Glomerular visceral epithelial cell (primary cell): ENCODE measurements at regions not wholly inside any gene's neighbourhood (a gene's known extent, or its start where the extent isn't known, plus 50 kb on each side); places are given as distances from the start of the nearest gene placed in this dataset.

Experiments
- DNase-seq: peaks from one replicate; pipeline ENCODE4 v3.0.0-alpha.2; 2016; ENCODE audit errors: extremely low spot score

- no peak for DNase-seq
Measured at GRCh38 chr11:128040603-128041002, 546.8 kb downstream of the ETS1 start.

DNA sequence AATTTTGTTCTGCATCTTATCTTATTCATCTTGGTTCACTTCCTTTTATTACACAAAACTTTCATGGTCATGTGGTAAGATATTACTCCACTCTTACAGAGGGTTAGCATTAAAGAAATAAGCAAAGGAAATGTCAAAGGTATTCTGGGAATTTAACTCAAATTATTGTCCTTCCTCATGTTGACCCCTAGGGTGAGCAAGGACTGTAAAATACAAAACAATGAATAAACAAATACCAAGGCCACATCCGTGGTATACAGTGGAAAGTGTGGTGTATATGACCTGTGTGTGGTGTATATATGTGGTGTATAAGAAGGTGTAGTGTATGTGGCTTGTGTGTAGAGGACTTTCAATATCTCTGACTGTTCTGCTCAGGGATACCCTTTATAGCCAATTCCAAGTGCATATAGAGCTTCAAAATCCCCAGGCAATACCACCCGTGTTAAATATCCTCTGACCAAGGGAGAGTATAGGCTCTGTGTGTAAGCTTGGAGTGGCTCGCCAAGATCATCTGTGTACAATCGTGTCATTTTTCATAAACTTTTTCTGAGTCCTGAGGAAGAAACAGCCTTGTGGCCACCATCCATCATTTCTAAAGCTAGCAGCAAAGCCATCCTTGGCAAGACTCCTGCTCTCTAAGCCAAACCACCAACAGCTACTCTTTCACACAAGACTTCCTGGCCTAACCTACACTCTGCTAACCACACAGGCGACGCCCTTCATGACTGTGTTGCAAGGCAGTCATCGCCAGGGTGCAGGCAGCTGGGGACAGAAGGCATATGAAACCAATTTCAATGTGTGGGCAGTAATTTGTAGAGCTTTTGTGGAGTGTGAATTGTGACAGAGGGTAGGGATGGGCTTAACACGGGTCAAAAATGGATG lies 548.0 kb downstream of the ETS1 start:
- DNase-seq = peak; percentile 73

GRCh38 chr11:128036556-128037093 lies 550.7 kb downstream of the ETS1 start:
- DNase-seq = no peak

DNA sequence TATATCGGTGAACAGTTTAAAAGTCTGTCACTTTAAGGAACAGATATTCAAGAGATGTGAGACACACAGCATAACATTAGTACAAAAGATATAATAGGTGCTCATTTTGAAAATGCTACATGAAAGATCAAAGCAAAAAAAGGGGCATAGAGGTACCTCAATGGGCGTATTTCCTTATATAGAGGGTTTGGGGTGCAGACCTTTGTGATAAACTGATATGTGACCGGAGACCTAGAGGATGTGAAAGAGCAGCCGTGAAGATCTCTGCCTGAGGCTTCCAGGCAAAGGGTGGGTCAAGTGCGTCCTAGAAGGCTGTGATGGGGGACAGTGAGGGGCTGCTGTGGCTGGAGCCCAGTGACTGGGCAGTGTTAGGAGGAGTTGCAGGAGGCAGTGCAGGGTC lies 551.4 kb downstream of the ETS1 start:
- DNase-seq = no peak

DNA sequence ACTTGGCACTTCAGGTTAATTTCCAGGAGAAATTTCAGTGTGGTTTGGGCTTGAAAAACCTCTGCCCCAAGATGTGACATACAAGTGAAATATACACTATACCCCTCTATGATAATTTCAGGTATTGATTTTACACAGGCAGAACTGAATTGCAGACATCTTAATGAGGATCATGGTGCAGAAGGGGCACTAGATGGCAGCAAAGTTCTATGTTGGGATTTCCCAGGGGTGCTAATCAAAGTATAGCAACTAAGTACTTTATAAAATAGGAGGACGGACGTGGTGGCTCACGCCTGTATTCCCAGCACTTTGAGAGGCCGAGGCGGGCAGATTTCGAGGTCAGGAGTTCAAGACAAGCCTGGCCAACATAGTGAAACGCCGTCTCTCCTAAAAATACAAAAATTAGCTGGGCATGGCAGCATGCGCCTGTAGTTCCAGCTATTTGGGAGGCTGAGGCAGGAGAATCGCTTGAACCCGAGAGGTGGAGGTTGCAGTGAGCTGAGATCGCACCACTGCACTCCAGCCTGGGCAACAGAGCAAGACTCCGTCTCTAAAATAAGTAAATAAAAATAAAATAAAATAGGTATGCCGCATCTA lies 555.7 kb downstream of the ETS1 start:
- DNase-seq = peak; percentile 64

- DNase-seq = peak; percentile 28
Measured at GRCh38 chr11:128029219-128029722, 558.1 kb downstream of the ETS1 start.

- DNase-seq = peak; percentile 78
Measured at GRCh38 chr11:128026596-128026995, 560.8 kb downstream of the ETS1 start.

DNA sequence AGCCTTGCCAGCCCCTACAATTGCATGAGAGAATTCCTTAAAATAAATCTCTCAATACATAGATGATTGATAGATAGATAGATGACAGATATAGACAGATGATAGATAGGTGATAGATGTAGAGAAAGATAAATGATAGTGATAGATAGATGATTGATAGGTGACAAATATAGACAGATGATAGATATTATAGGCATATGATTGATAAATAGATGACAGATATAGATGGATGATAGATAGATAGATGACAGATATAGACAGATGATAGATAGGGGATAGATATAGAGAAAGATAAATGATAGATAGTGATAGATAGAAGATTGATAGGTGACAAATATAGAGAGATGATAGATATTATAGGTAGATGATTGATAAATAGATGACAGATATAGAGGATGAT lies 564.6 kb downstream of the ETS1 start:
- DNase-seq = no peak

DNA sequence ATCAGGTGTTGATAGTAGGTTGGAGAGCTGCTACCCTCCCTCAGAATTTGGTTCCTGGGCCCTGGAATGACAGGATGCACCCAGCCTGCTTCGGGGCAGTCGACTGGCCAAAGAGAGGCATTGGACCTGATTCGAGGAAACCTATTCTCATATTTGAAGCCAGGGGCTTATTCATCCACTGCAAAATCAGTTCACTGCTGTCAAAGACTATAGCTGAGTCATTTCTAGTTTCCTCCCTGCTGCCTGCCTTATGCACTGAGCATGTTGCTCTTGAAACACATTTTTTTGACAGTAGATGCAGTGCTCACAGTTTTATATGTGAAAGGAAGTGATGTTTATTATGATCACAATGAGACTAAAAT lies 565.4 kb downstream of the ETS1 start:
- DNase-seq = no peak

DNA sequence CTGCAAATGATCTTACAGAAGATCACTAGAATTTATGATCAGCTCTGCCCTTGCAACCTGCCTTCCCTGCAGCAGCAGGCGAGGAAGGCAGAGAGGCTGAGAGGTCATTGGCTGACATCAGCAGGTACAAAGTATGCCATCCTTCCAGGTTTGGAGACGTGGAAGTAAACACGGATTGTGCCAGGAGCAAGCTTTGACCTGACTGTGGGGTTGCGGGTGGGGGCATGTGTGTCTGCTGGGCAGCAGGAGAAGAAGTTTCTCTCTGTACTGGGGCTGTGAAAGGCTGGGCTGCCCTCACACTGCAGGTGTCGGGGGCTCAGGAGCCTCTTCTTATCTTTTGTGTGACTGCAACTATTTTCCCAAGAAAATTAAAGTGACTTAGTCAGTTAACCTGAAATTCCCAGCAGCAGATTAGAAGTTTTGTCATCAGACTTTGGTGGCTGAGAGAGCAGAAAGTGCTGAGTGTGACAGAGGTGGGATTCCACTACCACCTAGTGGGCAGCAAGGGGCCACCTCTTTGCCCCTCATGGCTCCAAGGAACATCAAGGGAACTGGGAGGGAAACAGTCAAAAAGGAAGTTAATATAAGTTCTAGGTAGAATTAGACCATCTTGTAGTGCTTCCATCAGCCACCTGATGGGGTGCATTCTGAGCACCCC lies 565.9 kb downstream of the ETS1 start:
- no peak for DNase-seq

- DNase-seq = no peak
Measured at GRCh38 chr11:128018692-128019091, 568.7 kb downstream of the ETS1 start.

- no peak for DNase-seq
Measured at GRCh38 chr11:128005562-128005961, 581.8 kb downstream of the ETS1 start.

DNA sequence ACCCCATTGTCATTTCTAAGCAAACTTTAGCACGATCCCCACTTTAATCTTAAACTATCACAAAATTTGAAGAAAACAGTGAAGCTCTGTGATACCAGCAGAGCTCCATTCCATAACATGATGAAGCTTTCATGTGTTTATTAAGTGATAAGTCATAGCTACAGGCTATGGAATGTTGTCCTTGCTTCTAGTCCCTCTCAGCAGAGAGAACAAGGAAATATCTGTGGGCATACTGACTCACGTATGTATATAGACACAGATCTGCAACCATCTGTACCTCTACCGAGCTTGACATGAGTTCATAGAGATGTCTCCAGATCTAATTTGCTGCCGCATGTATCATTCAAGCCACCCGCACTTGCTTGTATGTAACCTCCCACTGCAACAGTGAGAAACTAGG lies 588.9 kb downstream of the ETS1 start:
- DNase-seq = no peak

- no peak for DNase-seq
Measured at GRCh38 chr11:127997594-127997993, 589.8 kb downstream of the ETS1 start.

DNA sequence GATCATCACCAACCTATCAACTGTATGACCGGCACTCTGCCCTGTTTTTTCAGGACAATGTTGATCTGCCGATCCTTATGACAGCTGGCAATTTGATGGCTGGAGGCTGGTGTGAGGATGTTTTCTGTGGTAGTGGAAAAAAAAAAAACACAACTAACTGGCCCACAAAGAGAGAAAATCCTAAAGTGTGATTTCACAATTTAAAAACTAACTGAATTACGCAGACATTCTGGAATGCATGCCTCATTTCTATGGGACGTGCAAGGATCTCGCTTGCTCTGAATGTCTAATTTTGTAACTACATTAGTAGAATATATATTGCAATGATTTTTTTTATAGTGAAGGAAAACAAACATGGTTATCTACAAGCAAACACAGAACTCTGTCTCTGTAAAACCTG lies 590.5 kb downstream of the ETS1 start:
- DNase-seq = no peak

DNA sequence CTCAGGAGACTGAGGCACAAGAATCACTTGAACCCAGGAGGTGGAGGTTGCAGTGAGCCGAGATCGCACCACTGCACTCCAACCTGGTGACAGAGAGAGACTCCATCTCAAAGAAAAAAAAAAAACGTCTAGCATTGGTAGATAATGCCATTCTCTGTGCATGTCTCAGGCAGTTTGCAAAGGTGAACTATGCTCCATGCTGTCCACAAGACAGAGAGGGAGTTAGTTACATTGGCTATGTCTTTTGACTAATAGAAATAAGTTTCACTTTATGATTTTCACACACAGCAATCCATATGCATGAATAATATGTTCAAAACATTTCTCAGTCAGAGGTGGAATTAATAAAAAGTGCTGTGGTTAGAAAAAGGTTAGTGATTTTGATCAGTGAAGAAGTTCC lies 591.4 kb downstream of the ETS1 start:
- no peak for DNase-seq

- no peak for DNase-seq
Measured at GRCh38 chr11:127994736-127995135, 592.6 kb downstream of the ETS1 start.

- DNase-seq = no peak
Measured at GRCh38 chr11:127993788-127994187, 593.6 kb downstream of the ETS1 start.

GRCh38 chr11:127993281-127993680 lies 594.1 kb downstream of the ETS1 start:
- no peak for DNase-seq

- DNase-seq = no peak
Measured at GRCh38 chr11:127986073-127986472, 601.3 kb downstream of the ETS1 start.

- DNase-seq = no peak
Measured at GRCh38 chr11:127972816-127973215, 614.5 kb downstream of the ETS1 start.

DNA sequence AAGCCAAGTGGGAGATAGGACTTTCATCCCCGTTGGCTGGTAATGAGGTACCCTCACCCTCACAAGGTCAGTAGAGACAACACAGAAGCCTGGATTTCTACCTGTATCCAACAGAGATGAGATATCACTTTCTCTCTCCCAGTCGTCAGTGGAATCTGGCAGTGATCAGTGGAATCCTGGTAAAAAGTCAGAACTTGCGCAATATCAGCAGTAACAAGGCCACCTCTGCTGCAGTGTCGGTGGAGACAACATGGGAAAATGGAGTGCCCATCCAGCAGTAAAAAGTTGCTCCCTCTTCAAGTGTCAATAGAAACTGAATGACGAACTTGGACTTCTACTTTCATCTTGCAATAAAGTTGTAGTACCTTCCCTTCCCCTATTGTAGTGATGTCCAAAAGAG lies 615.9 kb downstream of the ETS1 start:
- no peak for DNase-seq

- DNase-seq = no peak
Measured at GRCh38 chr11:127966821-127967220, 620.5 kb downstream of the ETS1 start.
